PC-3 (cell line): ENCODE measurements at regions not wholly inside any gene's neighbourhood (a gene's known extent, or its start where the extent isn't known, plus 50 kb on each side); places are given as distances from the start of the nearest gene placed in this dataset.
"Not testable (repeated sequence)": the region's sequence is repeated elsewhere in the genome, so short reads cannot be mapped to it uniquely, and the experiment has no call there.

Source experiments
- ATAC-seq: fragments of 200-7000 bp; cut with Tn5 transposase; 2 replicates; pipeline ENCODE4 v1.9.1; 2020; ENCODE audit warnings: mild to moderate bottlenecking, moderate library complexity
- BruUV-seq: library from RNA; stranded (reverse); fragments of 400-500 nt; replicated peaks from 2 replicates; lab custom pipeline; 2021; lab: Mats Ljungman, UMichigan
- CTCF ChIA-PET: fragments of 300-600 bp; sonication (Branson Sonifier 250); formaldehyde crosslinking; loops from one replicate; lab custom pipeline; 2022; ENCODE audit warnings: antibody characterized with exemption; lab: Charles Lee
- POLR2A ChIA-PET: fragments of 300-600 bp; sonication (Branson Sonifier 250); formaldehyde crosslinking; loops from one replicate; lab custom pipeline; 2022; ENCODE audit warnings: antibody characterized with exemption; ENCODE audit not compliant: unreplicated experiment; lab: Charles Lee
- DNase-seq: peaks from one replicate; pipeline ENCODE4 v3.0.0-alpha.2; 2015
- H2AFZ ChIP-seq: fragments of 300-600 bp; sonication (generic); 2 replicates; pipeline ENCODE4 v1.6.0; 2016; ENCODE audit warnings: antibody characterized with exemption, low read length
- H3F3A ChIP-seq: fragments of 300-600 bp; sonication (generic); one replicate; pipeline ENCODE4 v1.6.0; 2017; ENCODE audit warnings: antibody characterized with exemption, low read length, control low read depth, mild to moderate bottlenecking; ENCODE audit not compliant: unreplicated experiment
- H3K27ac ChIP-seq: fragments of 300-600 bp; sonication (generic); 2 replicates; pipeline ENCODE4 v1.5.1; 2016; ENCODE audit warnings: mild to moderate bottlenecking, low read length
- H3K27me3 ChIP-seq: fragments of 300-600 bp; sonication (generic); 2 replicates; pipeline ENCODE4 v1.6.1; 2016; ENCODE audit warnings: low read length, mixed read lengths
- H3K36me3 ChIP-seq: fragments of 300-600 bp; sonication (generic); 2 replicates; pipeline ENCODE4 v1.6.1; 2016; ENCODE audit warnings: low read depth, mixed run types, low read length, mixed read lengths
- H3K4me1 ChIP-seq: fragments of 300-600 bp; sonication (generic); 2 replicates; pipeline ENCODE4 v1.5.1; 2016; ENCODE audit warnings: low read length; ENCODE audit not compliant: insufficient read depth
- H3K4me2 ChIP-seq: fragments of 300-600 bp; sonication (generic); 2 replicates; pipeline ENCODE4 v1.6.0; 2016; ENCODE audit warnings: low read length
- H3K4me3 ChIP-seq: fragments of 300-600 bp; sonication (generic); 2 replicates; pipeline ENCODE4 v1.5.1; 2016; ENCODE audit warnings: mild to moderate bottlenecking, low read length, mixed read lengths
- H3K79me2 ChIP-seq: fragments of 300-600 bp; sonication (generic); 2 replicates; pipeline ENCODE4 v1.6.1; 2017; ENCODE audit warnings: low read length, mixed read lengths
- H3K9ac ChIP-seq: fragments of 300-600 bp; sonication (generic); 2 replicates; pipeline ENCODE4 v1.6.0; 2016; ENCODE audit warnings: mild to moderate bottlenecking, low read length
- H3K9me2 ChIP-seq: fragments of 300-600 bp; sonication (generic); replicated peaks from 2 replicates; pipeline ENCODE4 v1.6.1; 2016; ENCODE audit warnings: mixed run types, low read length, mixed read lengths
- H3K9me3 ChIP-seq: fragments of 300-600 bp; sonication (generic); 2 replicates; pipeline ENCODE4 v1.6.1; 2016; ENCODE audit warnings: low read length, mixed read lengths
- H4K20me1 ChIP-seq: fragments of 300-600 bp; sonication (generic); 2 replicates; pipeline ENCODE4 v1.6.1; 2016; ENCODE audit warnings: low read length, mixed read lengths
- CTCF ChIP-seq: fragments of 300-600 bp; sonication (generic); conservative IDR thresholded peaks from 2 replicates; pipeline ENCODE4 v1.5.1; 2017; ENCODE audit warnings: antibody characterized with exemption, low read depth, mild to moderate bottlenecking, low read length
- EZH2 ChIP-seq: fragments of 300-600 bp; sonication (generic); IDR thresholded peaks from one replicate; pipeline ENCODE4 v1.6.1; 2017; ENCODE audit warnings: antibody characterized with exemption, mild to moderate bottlenecking, low read length; ENCODE audit not compliant: unreplicated experiment
- EZH2phosphoT487 ChIP-seq: fragments of 300-600 bp; sonication (generic); IDR thresholded peaks from 2 replicates; pipeline ENCODE4 v1.6.1; 2018; ENCODE audit warnings: mild to moderate bottlenecking, antibody characterized with exemption, low read length, borderline replicate concordance
- intact Hi-C: fragments of 100-400 bp; cut with micrococcal nuclease; formaldehyde crosslinking; loops from 2 replicates; pipeline ENCODE4 v1.9.0; 2023

GRCh38 chr10:63843107-63843506 is 321.9 kb downstream of the REEP3 start:
- Histone ChIP-seq H2AFZ (no peak overlapping the region), H3K4me3 (no peak overlapping the region), H4K20me1 (no peaks in the 10 kb centered on the region), H3K27me3 (peaks cover 47% of the 10 kb centered on the region), H3K27ac (no peak overlapping the region), H3K9me3 (no peaks in the 10 kb centered on the region), H3K9ac (no peak overlapping the region), H3F3A (no peaks in the 10 kb centered on the region), H3K4me2 (no peak overlapping the region), H3K4me1 (no peaks in the 10 kb centered on the region), H3K79me2 (no peaks in the 10 kb centered on the region), H3K36me3 (no peaks in the 10 kb centered on the region), H3K9me2 (no peaks in the 10 kb centered on the region)
- BruUV-seq, result no TSS peak
- intact Hi-C loops, result no loop called here
- DNase-seq (no peak), ATAC-seq (no peak)
- ChIA-PET POLR2A (no interaction called here), CTCF (no interaction called here)
- TF ChIP-seq CTCF, result no peak
- no peak for TF ChIP-seq EZH2
- no peak for TF ChIP-seq EZH2phosphoT487

GRCh38 chr10:63848871-63849270 is 327.7 kb downstream of the REEP3 start:
- H3K4me3 ChIP-seq, H3K36me3 ChIP-seq, DNase-seq, H3K9ac ChIP-seq, BruUV-seq, H3K9me3 ChIP-seq, H3K4me2 ChIP-seq, H3K27ac ChIP-seq, CTCF ChIA-PET, H3F3A ChIP-seq, ATAC-seq, intact Hi-C loops, H4K20me1 ChIP-seq, H2AFZ ChIP-seq, H3K79me2 ChIP-seq, POLR2A ChIA-PET, H3K4me1 ChIP-seq, H3K9me2 ChIP-seq: not testable (repeated sequence)
- peaks cover 15% of the 10 kb centered on the region; the same call in 1 of the 2 replicates for H3K27me3 ChIP-seq

GRCh38 chr10:63862860-63863259 is 341.7 kb downstream of the REEP3 start:
- no TSS peak for BruUV-seq
- H2AFZ ChIP-seq, result no peak overlapping the region
- H3K4me2 ChIP-seq, result no peak overlapping the region
- H3K4me3 ChIP-seq, result no peak overlapping the region
- ATAC-seq (no peak), DNase-seq (no peak)
- no peak overlapping the region for H3K9ac ChIP-seq
- no peaks in the 10 kb centered on the region for H3K36me3 ChIP-seq
- H3K27ac ChIP-seq, result no peak overlapping the region
- H3K79me2 ChIP-seq, result no peaks in the 10 kb centered on the region
- no peak for TF ChIP-seq EZH2
- no peak for TF ChIP-seq EZH2phosphoT487
- no peak for TF ChIP-seq CTCF
- H3K4me1 ChIP-seq, result peaks cover 11% of the 10 kb centered on the region
- intact Hi-C loops, result no loop called here
- ChIA-PET POLR2A (no interaction called here), CTCF (interaction anchor here (0.7 kb wide), 1 partner anchor 1011 kb away, joined by 4 read pairs; no protein-coding TSS in a partner anchor)
- no peaks in the 10 kb centered on the region for H3K9me2 ChIP-seq
- peaks cover 17% of the 10 kb centered on the region; the same call in 1 of the 2 replicates for H3K27me3 ChIP-seq
- no peaks in the 10 kb centered on the region for H4K20me1 ChIP-seq
- no peaks in the 10 kb centered on the region for H3F3A ChIP-seq
- H3K9me3 ChIP-seq, result no peaks in the 10 kb centered on the region
